Thyroid gland (tissue), 4 donors: ENCODE measurements at regions not wholly inside any gene's neighbourhood (a gene's known extent, or its start where the extent isn't known, plus 50 kb on each side); places are given as distances from the start of the nearest gene placed in this dataset.

Experiments used
- POLR2A ChIP-seq, 2 donors: fragments of 450-650 bp; IDR thresholded peaks; one replicate each; pipeline ENCODE4 v1.6.1; 2017; ENCODE audit warnings: antibody characterized with exemption in 2 of 2, mild to moderate bottlenecking in 2 of 2, moderate library complexity in 1 of 2
- TF ChIP-seq, protein P1 (sequence below), 6 experiments: fragments of 200-600 bp in 3 of 6; fragments of 450-650 bp in 3 of 6; sonication (generic) in 3 of 6; IDR thresholded peaks; one replicate each; pipeline ENCODE4 v1.5.1; 2016 to 2019; ENCODE audit warnings: antibody characterized with exemption in 6 of 6, mild to moderate bottlenecking in 2 of 6, inconsistent platforms in 1 of 6, moderate library complexity in 1 of 6

DNA sequence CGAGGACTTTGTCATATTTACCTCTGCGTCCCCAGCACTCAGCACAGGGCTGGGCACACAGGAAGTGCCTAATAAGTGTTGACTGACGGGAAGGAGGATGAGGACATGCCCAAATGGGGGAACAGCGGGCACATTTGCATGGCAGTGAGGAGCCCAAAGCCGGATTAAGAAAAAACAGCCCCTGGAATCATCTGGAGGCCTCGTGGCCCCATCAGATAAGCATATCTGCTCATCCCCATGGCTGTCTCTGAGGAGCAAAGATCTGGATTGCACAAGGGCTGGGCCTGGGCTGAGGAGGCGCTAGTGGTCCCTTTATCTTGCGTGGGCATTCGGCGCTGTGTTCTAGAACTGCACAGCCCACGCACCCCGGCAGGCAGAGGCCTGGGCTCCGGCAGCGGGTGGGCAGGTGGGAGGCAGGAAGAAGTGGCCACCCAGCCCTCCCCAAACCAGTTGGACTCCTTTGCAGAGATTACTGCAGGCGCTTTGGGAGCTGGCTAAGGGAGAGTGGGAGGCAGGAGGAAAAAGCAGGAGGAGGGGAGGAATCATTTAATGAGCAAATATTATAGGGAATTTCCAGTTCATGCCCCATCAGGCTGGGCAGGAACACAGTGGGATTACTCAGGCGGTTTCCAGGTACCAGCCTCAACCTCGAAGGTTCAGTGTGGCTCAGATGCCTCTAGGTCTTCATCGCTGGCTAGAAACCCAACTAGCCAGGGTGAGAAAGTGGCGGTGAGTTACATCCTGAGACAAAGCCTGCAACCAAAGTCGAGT is 108.1 kb downstream of the CEBPB start:
- TF ChIP-seq, protein P1, sequence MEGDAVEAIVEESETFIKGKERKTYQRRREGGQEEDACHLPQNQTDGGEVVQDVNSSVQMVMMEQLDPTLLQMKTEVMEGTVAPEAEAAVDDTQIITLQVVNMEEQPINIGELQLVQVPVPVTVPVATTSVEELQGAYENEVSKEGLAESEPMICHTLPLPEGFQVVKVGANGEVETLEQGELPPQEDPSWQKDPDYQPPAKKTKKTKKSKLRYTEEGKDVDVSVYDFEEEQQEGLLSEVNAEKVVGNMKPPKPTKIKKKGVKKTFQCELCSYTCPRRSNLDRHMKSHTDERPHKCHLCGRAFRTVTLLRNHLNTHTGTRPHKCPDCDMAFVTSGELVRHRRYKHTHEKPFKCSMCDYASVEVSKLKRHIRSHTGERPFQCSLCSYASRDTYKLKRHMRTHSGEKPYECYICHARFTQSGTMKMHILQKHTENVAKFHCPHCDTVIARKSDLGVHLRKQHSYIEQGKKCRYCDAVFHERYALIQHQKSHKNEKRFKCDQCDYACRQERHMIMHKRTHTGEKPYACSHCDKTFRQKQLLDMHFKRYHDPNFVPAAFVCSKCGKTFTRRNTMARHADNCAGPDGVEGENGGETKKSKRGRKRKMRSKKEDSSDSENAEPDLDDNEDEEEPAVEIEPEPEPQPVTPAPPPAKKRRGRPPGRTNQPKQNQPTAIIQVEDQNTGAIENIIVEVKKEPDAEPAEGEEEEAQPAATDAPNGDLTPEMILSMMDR (IDR thresholded peaks at IDR 0.05), result no peak
- TF ChIP-seq POLR2A (IDR thresholded peaks at IDR 0.05), result no peak
